ENCODE measurements at regions not wholly inside any gene's neighbourhood (a gene's known extent, or its start where the extent isn't known, plus 50 kb on each side); places are given as distances from the start of the nearest gene placed in this dataset.

GRCh38 chr16:31697744-31698125 is 170.0 kb downstream of the AHSP start:
- Histone ChIP-seq H3K27me3 (no peaks in the 10 kb centered on the region), H3K4me1 (replicated peaks in 1 of 2) (peaks cover 8 to 9% of the 10 kb centered on the region in 2 donors), H3K36me3 (replicated peaks in 1 of 2) (no peaks in the 10 kb centered on the region), H3K27ac (no peak overlapping the region), H3K9me3 (replicated peaks in 1 of 3) (no peaks in the 10 kb centered on the region), H3K4me3 (no peak overlapping the region)
- intact Hi-C loops (cut with DNase I) = no loop called here
- no peak for DNase-seq
- WGBS, 4 donors = 72 to 82% (median 78%) methylated on average over 4 of the region's 4 CpGs
- TF ChIP-seq POLR2A (IDR thresholded peaks at IDR 0.05) = no peak
- no peak for TF ChIP-seq CTCF (IDR thresholded peaks at IDR 0.05)

GRCh38 chr16:31698901-31699300 is 171.2 kb downstream of the AHSP start:
- Histone ChIP-seq H3K27ac (no peak overlapping the region), H3K36me3 (replicated peaks in 1 of 2) (peaks cover 0 to 8% of the 10 kb centered on the region in 2 donors), H3K27me3 (no peaks in the 10 kb centered on the region), H3K4me1 (replicated peaks in 1 of 2) (peaks cover 8 to 9% of the 10 kb centered on the region in 2 donors), H3K9me3 (replicated peaks in 1 of 3) (no peaks in the 10 kb centered on the region), H3K4me3 (no peak overlapping the region)
- no peak for TF ChIP-seq POLR2A (IDR thresholded peaks at IDR 0.05)
- TF ChIP-seq CTCF (IDR thresholded peaks at IDR 0.05) = no peak
- WGBS, 4 donors = 53 to 79% (median 62%) methylated on average over 2 of the region's 2 CpGs
- DNase-seq = no peak
- intact Hi-C loops (cut with DNase I) = no loop called here

- H3K27me3 ChIP-seq = no peaks in the 10 kb centered on the region
- no peak for TF ChIP-seq POLR2A (IDR thresholded peaks at IDR 0.05)
- TF ChIP-seq CTCF (IDR thresholded peaks at IDR 0.05) = no peak
- no peak for DNase-seq
- intact Hi-C loops (cut with DNase I) = no loop called here
- H3K27ac ChIP-seq = no peak overlapping the region
- 75 to 88% (median 76%) methylated on average over 4 to 8 of the region's 8 CpGs for WGBS, 4 donors
- H3K4me3 ChIP-seq = no peak overlapping the region
- H3K4me1 ChIP-seq (replicated peaks in 1 of 2) = peaks cover 8 to 9% of the 10 kb centered on the region in 2 donors
- no peaks in the 10 kb centered on the region for H3K9me3 ChIP-seq (replicated peaks in 1 of 3)
- H3K36me3 ChIP-seq (replicated peaks in 1 of 2) = peaks cover 0 to 15% of the 10 kb centered on the region in 2 donors
These were observed 171.9 kb downstream of the AHSP start for GRCh38 chr16:31699601-31700000.

- no peak for DNase-seq
- intact Hi-C loops (cut with DNase I) = loop anchor here in 1 of 2 donors (10.0 kb wide), 1 partner anchor 225 kb away; the partner anchor contains the start of gene TGFB1I1
- TF ChIP-seq POLR2A (IDR thresholded peaks at IDR 0.05) = no peak
- no peak for TF ChIP-seq CTCF (IDR thresholded peaks at IDR 0.05)
- no peaks in the 10 kb centered on the region for H3K9me3 ChIP-seq (replicated peaks in 1 of 3)
- H3K4me1 ChIP-seq (replicated peaks in 1 of 2) = peaks cover 8 to 9% of the 10 kb centered on the region in 2 donors
- peak overlapping the region in 3 of 4 donors; percentile 19 to 87 (median 70) for H3K4me3 ChIP-seq
- H3K27ac ChIP-seq = no peak overlapping the region
- H3K27me3 ChIP-seq = no peaks in the 10 kb centered on the region
- WGBS, 4 donors = 12 to 14% (median 13%) methylated on average over 7 to 8 of the region's 8 CpGs
- H3K36me3 ChIP-seq (replicated peaks in 1 of 2) = peaks cover 0 to 18% of the 10 kb centered on the region in 2 donors
These were observed 172.5 kb downstream of the AHSP start for GRCh38 chr16:31700200-31700529.
